MM.1S (cell line): ENCODE measurements at regions not wholly inside any gene's neighbourhood (a gene's known extent, or its start where the extent isn't known, plus 50 kb on each side); places are given as distances from the start of the nearest gene placed in this dataset.

Experiments used
- EZH2 ChIP-seq: fragments of 300-600 bp; sonication (generic); optimal IDR thresholded peaks from 2 replicates; pipeline ENCODE3; 2017; ENCODE audit warnings: low read depth, mild to moderate bottlenecking, antibody characterized with exemption, low read length, mixed read lengths
- TF ChIP-seq, protein P1 (sequence below): fragments of 300-600 bp; sonication (generic); IDR thresholded peaks from 2 replicates; pipeline ENCODE4 v1.5.1; 2016; ENCODE audit warnings: antibody characterized with exemption, low read length, mixed read lengths

DNA sequence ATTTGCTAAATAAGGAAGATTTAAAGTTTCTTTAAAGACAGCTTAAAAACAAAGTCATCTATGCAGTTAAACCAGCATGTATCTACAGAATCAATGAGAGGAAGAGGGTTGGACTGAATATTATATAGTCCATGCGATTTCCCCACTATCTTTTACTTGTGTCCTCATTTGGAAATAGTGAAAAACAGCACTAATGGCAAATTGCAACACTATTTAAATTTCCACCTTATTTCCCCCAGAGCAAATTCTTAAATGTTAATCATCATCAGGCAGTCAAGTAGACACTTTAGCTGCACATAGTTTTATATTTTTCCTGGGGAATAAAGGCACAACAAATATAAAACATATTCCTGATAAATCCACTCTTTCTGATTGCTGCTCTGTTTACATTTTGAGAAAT lies 114.6 kb downstream of the LCA5 start:
- TF ChIP-seq, protein P1, sequence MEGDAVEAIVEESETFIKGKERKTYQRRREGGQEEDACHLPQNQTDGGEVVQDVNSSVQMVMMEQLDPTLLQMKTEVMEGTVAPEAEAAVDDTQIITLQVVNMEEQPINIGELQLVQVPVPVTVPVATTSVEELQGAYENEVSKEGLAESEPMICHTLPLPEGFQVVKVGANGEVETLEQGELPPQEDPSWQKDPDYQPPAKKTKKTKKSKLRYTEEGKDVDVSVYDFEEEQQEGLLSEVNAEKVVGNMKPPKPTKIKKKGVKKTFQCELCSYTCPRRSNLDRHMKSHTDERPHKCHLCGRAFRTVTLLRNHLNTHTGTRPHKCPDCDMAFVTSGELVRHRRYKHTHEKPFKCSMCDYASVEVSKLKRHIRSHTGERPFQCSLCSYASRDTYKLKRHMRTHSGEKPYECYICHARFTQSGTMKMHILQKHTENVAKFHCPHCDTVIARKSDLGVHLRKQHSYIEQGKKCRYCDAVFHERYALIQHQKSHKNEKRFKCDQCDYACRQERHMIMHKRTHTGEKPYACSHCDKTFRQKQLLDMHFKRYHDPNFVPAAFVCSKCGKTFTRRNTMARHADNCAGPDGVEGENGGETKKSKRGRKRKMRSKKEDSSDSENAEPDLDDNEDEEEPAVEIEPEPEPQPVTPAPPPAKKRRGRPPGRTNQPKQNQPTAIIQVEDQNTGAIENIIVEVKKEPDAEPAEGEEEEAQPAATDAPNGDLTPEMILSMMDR: no peak
- no peak for TF ChIP-seq EZH2
